Dedifferentiated amniotic fluid mesenchymal stem cell (primary cell): ENCODE measurements at regions not wholly inside any gene's neighbourhood (a gene's known extent, or its start where the extent isn't known, plus 50 kb on each side); places are given as distances from the start of the nearest gene placed in this dataset.
"Not testable (repeated sequence)": the region's sequence is repeated elsewhere in the genome, so short reads cannot be mapped to it uniquely, and the experiment has no call there.

Experiments
- DNase-seq: peaks from one replicate; pipeline ENCODE4 v3.0.0-alpha.2; 2016; ENCODE audit errors: extremely low spot score

GRCh38 chr21:28532446-28532845, 460.2 kb downstream of the LTN1 start:
- no peak for DNase-seq

DNA sequence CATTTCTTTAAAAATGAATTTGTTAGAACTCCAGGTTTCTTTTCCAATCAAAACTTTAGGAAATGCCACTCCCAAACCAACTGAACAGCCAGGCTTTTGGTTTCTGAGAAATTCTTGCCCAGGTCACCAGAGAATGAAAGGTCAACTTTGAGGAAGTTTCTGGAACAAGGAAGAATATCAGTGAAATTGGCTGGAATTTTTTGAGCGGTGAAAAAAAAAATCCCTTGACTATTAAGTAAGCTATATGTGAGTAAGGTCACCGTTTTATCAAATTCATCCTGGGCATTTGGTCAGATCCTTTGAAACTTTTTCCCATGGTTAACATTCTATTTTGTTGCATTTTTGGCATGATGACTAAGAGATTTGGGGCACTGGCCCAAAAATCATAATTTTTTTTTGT, 469.3 kb downstream of the LTN1 start:
- no peak for DNase-seq

DNA sequence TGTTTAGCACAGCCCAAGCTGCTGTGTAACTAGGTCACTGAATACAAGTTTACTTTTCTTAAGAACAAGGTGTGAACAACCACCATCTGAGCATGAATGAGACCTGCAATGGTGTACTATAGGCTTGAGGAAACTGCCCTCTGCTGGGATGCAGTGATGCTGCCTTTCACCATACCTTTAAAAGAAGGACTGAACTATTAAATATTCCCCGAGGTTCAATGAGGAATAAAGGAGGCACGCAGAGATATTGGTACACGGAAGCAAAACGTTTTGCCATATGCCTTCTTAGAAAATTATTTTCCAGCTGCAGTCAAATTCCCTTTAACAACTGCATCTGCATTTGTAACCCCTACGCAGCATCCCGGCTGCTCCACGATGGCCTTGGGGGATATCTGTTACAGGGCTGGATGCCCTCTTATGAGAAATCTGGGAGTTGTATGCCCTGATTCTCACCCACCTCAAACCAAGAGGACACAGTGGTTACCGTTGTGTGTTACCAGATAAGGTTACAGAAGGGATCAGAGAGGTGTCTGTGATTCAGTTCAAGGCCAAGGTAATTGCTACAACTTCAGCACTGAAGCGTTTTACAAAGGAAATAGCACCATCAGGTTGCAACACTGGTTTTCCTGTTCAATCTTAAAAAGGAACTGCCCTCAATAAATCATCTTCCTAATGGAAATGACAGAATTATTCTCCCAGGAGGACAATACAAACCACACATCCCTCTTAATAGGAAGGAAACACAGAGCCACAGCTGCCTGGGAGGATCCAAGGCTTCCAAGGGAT, 470.5 kb downstream of the LTN1 start:
- peak; percentile 56 for DNase-seq

- no peak for DNase-seq
Observed at GRCh38 chr21:28518630-28519029, 474.0 kb downstream of the LTN1 start.

- DNase-seq: no peak
Observed at GRCh38 chr21:28516991-28517592, 475.6 kb downstream of the LTN1 start.

GRCh38 chr21:28516021-28516420, 476.7 kb downstream of the LTN1 start:
- no peak for DNase-seq

- DNase-seq: no peak
Observed at GRCh38 chr21:28513428-28513827, 479.2 kb downstream of the LTN1 start.

DNA sequence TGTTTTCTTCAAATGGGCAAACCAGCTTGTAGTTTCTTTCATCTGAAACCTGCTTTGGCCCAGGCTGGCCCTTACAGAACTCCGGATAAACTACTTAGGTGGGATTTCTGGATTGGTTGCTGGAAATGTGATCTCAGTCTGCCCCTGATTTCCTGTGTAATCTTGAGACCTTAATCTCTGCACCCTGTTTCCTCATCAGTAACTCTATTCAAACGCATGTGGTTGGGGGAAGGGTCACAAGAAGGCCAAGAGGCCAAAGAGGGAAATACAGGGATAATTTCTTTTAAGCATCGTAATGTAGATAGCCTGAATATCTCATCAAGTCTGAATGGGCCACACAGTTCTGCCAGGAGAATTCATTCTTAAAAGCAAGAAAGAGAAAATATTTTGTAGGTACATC, 483.6 kb downstream of the LTN1 start:
- DNase-seq: no peak

GRCh38 chr21:28508126-28508525, 484.6 kb downstream of the LTN1 start:
- DNase-seq: no peak

GRCh38 chr21:28496517-28496916, 496.2 kb downstream of the LTN1 start:
- no peak for DNase-seq

DNA sequence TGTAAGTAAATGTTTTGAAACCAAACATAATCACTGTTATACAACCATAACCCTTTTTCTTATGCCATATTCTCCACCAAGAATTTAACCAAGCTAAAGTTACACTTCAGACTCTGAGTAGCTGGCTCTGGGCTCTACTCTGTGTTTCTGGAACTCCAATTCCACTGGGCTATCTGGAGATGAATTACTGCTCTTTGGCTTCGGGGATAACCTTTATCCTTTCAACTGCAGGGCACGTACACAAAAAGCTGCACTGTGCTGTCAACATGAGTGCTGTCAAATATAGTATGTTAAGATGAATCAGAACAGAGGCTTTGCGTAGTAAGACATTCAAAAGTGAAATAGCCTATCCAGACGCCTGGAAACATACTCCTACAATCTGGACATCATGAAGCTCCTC, 500.6 kb downstream of the LTN1 start:
- no peak for DNase-seq

DNA sequence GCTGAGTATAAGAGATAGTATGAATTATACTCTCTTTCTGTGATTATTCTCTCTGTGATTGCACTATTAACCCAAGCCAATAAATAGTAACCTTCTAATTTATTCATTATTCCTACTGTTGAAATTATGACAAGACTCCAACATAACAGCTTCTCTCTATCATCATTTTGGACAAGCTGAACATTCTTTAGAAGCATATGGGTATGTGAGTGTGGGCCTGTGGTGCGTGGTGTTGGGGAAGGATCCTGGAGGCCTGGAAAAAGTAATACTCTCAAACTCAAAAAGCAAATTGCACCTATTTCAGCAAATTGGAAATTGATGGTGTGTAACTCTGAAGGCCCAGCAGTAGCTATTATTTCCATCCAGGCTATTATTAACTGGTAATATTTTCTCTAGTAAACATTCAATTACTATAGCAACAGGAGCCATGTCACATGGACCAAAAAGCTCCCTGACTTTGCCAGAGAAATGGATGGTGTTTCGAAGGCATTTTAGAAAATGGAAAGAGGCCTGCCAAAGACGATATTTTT, 502.8 kb downstream of the LTN1 start:
- no peak for DNase-seq

DNA sequence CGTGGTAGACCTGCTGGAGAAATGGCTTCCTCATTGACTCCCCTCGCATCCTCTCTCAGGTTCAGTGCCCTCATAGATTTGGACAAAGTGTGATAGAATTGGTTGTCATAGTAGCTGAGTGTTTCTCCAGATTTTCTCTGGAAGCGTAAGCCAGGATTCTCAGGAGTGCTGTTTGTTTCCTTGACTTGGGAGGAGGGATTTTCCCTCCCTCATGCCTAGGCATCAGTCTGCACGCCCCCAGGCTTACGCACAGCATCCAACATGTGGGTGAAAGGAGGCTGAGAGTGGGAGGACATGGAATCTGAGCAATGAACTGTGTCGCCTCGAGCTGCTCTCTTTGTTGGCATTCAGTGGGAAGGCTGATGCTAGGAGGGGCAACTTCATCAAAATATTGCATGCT, 503.5 kb downstream of the LTN1 start:
- DNase-seq: no peak

DNA sequence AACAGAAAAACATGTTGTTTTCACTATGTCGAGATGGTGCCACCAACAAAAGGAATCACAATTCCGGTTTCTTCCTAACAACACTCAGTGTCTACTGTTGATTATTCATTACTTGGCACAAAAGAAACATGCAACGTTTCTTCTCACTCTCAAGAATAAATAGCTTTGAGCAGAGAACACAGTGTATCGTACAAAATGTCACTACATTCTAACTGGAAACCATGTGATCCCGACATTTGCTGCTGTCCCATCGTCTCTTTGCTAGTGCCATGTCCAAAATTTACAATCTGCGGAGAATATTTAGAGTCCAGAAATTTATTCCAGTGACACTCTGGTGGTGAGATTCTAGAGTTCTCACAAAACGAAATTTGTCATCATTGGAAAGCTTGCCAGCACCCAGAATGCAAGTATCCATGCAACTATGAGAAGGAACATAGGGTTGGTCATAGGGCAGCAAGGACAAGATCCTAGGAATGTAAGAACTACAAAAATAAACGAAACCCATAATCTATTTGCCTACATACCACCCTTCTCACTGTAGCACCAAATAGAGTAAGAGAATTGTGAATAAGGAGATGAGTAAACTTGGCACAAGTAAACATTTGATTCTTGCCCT, 505.1 kb downstream of the LTN1 start:
- no peak for DNase-seq

- DNase-seq: peak; percentile 63
Observed at GRCh38 chr21:28485301-28486022, 507.2 kb downstream of the LTN1 start.

DNA sequence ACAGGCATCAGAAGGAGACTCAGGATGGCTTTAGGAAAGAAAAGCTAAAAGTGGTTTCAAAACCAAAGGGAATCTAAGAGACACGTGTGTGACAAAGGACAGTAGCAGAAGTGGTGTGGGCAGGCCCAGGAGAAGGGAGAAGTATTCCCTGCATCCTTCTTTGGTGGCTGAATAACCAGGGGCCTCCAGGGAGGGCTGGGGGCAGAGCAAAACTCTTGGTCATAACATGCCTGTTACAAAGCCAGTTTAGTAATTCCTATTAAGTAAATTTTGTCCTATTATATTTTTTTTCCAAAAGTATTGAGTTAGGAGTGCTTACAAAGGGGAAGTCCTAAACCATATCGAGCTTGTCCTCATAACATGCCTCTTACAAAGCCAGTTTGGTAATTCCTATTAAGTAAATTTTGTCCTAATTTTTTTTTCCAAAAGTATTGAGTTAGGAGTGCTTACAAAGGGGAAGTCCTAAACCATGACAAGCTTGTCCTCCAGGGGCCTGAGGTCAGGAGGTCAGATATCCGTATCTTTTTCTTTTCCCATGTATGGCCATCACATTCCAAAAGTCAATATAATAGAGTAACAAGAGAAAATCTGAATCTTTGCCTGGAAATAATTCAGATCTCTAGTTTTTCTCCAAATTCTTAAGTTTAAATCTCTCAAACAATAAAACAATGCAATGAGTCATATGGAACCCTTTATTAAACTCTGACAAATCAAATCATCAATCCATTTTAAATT, 509.2 kb downstream of the LTN1 start:
- no peak for DNase-seq

DNA sequence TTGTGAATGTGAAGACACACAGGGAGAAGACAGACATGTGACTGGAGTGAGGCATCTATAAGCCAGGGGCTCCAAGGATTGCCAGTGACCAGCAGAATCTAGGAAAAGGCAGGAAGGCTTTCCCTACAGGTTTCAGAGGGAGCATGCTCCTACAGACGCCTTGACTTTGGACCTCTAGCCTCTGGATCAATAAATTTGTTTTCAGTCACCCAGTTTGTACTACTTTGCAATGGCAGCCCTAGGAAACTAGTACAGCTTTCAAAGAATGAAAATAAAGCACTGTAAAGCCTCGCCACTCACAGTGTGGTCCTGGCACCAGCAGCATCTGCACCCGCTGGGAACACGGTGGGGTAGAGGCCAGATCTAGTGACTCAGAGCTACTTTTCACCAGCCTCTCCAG, 510.0 kb downstream of the LTN1 start:
- no peak for DNase-seq

GRCh38 chr21:28480470-28480869, 512.2 kb downstream of the LTN1 start:
- DNase-seq: no peak

DNA sequence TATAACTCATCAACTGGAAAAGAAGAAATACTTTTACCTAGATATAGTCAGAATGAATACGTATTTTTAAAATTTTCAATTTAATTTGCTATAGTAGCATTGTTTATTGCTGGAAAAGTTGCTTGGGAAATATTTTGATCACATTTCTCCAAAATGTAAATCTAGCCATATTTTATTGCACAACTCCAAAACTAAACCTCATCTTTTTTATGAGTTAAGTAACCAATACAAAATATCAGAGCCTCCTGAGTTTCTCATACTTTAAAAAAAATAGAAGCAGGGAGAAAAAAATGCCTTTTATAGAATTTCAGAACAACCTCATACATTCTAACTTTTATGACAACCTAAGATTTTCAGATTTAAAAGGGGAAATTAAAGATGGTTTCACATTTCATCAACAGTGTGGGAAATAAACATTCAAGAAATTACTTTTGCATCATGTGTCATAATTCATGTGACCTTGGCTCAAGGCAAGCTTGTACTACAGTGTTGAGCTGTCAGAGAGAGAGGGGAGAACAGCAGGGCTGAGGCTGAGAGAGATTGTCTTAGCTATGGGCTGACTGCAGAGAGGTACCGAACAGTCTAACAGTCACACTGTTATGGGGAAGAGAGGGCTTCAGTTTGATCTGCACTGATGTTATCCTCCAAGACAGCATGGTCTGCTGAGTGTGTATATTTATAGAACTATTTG, 519.0 kb downstream of the LTN1 start:
- peak; percentile 72 for DNase-seq

GRCh38 chr21:28472543-28472942, 520.1 kb downstream of the LTN1 start:
- not testable (repeated sequence) for DNase-seq

DNA sequence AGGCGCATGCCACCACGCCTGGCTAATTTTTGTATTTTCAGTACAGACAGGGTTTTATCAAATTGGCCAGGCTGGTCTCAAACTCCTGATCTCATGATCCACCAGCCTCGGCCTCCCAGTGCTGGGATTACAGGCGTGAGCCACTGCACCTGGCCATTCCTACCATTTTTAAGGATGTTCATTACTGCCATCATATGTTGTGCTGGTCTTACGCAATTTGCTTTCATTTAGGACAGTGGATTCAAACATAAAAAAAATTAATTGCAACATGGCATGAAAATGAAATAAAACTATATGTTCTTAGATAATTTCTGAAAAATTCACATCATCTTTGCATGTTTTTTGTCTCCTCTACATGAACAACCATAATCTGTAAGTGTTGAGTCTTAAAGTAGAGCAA, 527.7 kb downstream of the LTN1 start:
- DNase-seq: no peak
